GM18502 (cell line): ENCODE measurements at regions not wholly inside any gene's neighbourhood (a gene's known extent, or its start where the extent isn't known, plus 50 kb on each side); places are given as distances from the start of the nearest gene placed in this dataset.
"Not testable (repeated sequence)": the region's sequence is repeated elsewhere in the genome, so short reads cannot be mapped to it uniquely, and the experiment has no call there.

Experiments used
- ATAC-seq: cut with Tn5 transposase; IDR thresholded peaks from one replicate; pipeline ENCODE4 v1.9.1; 2021; ENCODE audit warnings: mild to moderate bottlenecking; ENCODE audit not compliant: unreplicated experiment, poor library complexity

DNA sequence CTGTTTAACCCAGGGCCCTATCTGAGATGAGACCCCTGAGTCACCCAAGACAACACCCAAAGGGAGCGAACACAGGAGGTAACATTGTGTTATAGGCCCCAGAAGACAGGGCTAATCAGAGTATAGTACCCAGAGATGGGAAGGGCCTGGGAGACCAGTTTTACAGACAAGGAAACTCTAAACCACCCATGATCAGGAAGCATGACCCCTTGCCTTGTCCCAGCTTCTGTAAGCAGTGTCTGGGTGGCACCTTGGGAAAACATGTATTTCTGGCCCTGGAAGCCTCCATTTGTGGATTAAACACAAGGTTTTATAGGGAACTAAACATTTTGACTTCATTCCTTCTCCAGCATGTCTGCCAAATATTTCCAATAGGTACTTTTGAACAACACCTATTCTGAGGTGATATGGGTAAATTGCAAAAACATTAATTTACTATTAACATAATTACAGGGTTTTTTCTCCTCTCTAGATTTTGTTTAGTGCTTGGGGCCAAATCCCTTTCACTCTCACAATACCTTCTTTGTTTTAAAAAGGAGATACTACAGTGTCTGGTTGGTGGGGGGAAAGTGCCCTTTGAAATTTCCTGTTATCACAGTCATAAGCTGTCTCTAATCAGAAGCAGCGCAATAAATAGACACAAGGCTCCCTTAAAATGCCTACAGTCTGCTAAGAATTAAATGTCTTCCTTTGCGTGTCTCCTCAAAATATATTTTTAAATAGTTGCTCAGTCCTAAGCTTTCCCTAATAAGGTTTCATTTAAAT, 341.1 kb downstream of the BCL11A start:
- ATAC-seq, result no peak

DNA sequence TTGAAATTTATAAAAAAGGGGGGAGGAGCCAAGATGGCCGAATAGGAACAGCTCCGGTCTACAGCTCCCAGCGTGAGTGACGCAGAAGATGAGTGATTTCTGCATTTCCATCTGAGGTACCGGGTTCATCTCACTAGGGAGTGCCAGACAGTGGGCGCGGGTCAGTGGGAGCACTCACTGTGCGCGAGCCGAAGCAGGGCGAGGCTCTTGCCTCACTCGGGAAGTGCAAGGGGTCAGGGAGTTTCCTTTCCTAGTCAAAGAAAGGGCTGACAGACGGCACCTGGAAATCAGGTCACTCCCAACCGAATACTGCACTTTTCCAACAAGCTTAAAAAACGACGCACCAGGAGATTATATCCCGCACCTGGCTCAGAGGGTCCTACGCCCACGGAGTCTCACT, 364.4 kb downstream of the BCL11A start:
- not testable (repeated sequence) for ATAC-seq

DNA sequence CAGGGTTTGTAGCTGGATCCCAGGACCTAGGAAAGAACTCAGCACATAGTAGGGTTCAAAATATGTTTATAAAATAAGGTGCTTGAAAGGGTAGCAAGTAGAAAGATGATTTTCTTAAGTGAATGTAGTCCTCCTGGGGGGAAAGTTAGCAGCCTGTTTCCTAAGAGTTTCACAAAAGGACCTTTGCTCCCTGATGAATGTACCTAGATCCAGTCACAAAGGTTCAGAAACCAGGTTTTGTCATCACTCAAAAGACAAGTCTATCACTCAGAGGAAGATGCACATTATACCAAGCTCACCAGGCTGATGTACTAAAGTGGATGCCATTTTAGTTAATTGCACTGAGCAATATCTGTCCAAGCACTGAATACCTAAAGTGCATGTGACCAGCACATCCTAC, 378.2 kb downstream of the BCL11A start:
- ATAC-seq, result no peak

DNA sequence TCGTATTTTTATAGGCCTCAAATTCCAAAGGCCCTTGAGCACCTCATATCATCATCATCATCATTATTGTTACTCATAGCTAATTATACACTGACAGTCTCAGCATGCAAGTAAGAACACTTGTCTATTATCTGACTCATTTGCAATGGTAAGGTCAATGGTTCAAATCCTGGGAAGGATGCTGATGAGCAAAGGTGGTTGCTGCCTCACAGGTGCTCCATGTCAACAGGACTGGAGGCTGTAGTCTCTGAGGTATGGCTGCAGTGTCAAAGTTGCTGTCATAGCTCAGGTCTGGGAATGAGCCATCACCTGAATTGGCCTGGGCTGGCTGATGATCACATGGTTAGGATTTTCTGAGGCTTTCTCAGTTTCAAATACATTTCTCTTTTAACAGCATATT, 379.3 kb downstream of the BCL11A start:
- ATAC-seq, result no peak

DNA sequence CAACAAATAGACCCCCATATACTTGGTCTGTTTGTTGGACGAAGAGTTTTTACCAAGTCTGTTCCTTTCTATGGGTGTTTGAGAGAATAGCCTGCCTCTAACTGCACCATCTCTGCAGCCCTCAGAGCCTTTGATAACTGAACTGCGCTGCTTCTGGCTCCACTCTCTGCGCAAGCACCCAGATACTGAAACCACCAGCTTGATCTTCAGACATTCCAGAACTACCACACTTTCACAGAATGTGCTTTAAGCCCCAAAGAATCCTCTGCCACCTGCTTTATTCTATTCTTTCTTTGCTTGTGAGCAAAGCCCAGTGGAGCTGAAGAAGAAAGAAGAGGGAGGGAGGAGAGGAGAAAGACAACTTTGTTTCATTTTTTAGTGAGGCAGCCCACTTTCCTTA, 380.7 kb downstream of the BCL11A start:
- ATAC-seq, result no peak

DNA sequence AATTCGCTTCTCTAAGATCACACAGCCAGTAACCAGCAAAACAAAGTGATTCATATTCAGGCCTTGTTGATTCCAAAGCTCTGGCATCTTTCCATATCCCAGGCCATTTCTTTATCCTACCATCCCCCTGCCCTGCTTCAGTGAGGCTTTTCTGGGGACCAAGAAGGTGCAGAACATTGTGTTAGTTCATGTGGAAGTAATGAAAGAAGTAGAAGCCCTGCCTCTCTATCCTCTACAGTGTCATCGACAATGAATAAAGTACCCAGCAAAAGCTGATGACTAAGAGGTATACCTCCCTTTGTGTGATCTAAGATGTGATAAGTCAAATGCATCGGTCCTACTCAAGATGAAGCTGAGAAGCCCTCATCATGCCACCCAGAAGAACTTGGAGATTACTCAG, 383.2 kb downstream of the BCL11A start:
- ATAC-seq, result no peak

DNA sequence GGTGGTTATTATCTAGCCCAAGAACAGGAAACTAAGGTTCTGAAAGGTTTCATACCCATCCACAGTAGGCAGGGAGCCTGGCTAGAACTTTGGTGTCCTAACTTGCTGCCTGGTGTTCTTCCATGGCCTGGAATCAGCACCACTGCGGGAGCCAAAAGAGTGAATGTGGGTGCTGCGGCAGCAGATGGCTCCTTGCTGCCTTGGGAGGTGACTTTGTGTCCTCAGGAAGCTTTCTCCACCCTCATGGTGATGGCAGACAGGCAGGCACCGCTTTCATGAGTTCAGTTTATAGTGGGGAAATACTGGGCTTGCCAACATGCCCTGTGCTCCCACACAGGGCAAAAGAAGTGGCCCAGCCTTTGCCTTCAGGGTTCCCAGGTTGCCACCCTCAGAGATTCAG, 385.2 kb downstream of the BCL11A start:
- no peak for ATAC-seq

DNA sequence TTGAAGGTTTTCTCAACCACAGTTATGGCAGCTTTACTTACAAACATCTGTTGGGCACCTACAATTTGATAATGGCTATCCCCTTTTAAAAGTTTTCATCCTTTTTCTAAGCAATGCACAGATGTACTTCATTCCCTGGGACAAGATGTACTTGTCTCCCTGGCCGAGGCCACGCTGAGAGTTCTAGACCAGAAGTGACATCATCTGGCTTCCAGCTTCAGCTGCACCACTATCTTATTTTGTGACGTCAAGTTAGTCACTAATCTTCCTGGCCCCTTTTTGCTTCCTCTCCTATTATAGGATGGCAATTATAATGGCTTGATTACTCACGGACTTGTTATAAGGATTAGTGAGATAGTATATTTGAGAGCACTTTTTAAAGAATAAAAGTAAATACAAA, 386.4 kb downstream of the BCL11A start:
- ATAC-seq, result no peak

DNA sequence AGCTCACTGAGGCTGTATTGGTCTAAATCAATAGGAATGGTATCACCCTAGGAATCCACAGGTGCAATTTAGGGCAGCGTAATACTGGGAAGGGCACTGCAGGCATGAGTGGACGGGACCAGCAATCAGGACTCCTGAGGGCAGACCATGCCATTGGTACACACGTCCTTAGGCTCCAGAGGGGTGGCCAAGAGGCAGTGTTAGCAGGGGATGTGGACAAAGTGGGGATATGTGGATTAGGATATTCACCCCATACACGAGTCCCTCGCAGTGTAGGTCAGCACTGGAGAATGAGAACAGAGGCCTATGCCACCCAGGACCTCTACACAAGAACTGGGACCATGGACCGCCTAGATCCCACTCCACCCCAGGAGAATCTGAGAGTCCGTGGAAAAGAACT, 389.8 kb downstream of the BCL11A start:
- no peak for ATAC-seq

DNA sequence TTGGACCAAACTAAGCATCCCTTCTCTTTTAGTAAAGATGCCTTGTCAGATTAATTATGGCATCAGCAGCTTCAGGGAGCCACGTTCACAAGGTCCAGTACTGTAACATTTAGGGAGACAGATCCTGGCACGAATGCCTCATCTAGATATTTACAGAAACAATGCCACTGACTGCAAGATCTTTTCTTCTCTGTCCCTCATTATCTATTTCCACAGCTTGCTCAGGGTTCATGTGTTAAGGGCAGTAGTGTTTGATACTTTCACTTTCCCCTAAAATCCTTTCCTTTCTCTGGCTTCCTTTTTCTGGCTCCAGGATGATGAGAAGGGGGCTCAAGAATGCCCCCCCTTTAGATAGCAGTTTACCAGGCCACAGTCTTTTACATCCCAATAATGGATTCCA, 393.9 kb downstream of the BCL11A start:
- ATAC-seq, result no peak

DNA sequence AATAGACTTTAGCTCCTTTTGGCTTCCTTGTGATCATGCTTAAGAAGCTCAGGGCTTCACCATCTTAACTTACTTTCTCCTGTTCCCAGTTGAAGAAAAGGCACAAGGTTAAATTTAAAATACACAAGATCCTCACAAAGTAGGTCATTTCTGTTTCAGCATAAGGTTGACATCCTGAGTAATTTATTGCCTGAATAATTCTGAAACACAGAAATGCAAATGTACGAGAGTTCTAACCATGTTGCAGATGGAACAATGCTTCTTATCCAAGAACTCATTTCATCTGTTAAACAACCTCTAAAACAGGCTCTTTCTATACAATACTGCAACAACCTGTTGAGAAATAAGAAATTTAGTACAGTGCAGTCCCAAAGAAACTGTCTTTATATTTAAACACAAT, 395.2 kb downstream of the BCL11A start:
- peak; percentile 76 for ATAC-seq

DNA sequence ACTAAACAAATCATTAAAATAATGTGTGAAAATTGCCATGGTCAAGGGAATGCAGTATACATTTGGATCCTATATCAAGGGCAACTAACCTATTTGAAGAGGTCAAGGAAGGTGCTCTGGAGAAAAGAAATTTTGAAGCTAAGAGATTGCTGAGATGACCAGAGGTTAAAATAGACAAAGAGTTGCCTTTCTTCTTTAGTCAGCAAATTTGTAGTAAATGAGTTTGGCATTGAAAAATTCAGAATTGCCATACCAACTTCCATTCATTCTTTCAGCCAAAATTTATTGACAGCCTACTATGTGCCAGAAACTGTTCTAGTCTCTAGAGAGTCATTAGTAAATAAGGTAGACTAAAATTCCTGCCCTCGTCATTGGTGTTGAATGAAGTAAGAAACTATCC, 396.2 kb downstream of the BCL11A start:
- no peak for ATAC-seq

DNA sequence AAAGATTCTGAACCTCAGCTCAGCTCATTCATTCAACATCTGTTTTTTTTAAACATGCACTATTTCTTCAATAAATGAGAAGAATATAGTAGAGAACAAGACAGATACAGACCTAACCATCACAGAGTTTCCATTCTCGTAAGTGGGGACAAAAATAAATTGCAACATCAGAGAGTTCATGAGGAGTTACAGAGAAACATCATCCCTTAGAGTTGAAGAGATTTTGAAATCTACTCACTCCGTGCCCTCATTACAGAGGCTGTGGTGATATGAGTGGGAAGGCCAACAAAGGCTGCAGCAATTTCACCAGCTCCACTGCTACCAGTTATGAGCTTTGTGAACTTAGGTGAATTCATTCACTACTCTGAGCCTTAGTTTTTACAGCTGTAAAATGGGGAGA, 399.3 kb downstream of the BCL11A start:
- no peak for ATAC-seq

DNA sequence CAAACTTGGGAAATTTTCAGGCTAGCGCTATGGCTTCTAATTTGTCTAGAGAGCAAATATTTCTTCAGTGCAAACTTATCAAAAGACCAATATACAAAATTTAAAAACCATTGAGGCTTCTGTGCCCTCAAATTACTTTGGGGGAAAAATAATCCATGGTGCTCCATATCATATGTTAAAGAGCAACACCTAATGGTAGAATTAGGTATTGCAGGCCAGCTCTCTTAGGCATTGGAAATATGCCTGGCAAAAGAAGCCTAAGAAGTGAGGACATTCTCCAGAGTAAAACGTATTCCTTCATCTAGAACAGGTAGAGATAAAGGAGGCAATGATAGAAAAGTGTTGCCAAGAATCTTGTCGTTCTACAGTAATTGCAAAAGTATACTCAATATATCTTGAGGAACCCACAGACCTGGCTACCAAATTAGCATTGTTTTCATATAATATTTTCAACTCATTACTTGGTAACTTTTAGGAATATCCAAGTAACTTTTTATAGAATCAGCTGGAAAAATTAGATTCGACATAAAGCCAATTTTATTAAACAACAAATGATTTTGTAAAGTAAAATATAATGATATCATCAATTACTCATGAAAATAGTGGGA, 401.1 kb downstream of the BCL11A start:
- ATAC-seq, result peak; percentile 47

DNA sequence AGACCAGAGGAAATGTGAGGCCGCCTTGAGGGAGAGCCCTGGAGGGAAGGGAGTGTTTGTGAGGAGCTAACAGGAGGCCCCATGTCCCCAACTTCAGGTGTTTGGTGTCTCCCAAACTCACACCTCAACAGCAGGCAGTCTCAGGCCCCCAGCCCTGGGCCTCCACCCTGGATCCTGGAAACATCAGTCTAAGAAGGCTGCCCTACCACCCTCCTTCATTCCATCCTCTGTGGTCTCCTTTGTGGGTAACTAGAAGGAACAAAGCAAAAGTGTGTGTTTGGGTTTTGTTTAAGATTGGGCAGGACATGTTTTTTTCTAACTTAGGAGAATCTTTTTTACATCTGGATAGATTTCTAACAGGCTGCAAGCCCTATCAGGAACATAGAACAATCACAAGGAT, 404.3 kb downstream of the BCL11A start:
- ATAC-seq, result no peak

DNA sequence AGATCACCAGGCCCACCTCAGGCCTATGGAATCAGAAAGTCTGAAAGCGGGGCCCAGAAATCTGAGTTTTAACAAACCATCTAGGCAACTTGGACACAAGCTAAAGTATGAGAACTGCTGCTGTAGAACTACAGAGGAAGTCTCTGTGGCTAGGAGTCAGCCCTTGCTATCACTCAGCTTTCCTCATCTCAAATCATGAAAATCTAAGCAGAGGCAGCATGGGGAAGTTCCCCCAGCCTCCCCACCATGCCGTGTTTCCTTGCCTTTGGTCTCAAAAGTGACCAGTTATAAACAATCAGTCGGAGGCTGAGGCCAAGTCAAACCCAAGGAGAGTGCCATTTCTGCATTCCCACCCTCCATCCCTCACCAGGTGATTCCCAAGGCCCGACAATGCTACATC, 404.7 kb downstream of the BCL11A start:
- no peak for ATAC-seq

DNA sequence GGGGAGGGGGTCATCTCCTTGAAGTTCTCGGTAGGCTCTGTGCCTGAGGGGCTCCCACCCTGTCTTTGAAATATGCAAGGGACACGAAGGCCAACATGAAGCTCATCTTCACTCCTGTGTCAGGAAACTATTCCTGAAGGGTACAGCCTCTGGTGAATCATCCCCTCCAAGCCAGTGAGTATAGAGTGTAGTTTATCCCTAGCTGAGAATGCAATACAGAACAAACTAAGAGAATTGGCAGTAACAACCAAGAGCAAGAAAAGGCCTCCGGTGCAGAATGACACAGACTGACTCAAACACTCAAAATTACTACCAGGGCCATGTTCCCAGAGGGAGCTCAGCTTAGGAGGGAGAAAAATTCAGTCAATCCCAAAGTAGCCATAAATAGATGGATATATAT, 413.3 kb downstream of the BCL11A start:
- no peak for ATAC-seq

DNA sequence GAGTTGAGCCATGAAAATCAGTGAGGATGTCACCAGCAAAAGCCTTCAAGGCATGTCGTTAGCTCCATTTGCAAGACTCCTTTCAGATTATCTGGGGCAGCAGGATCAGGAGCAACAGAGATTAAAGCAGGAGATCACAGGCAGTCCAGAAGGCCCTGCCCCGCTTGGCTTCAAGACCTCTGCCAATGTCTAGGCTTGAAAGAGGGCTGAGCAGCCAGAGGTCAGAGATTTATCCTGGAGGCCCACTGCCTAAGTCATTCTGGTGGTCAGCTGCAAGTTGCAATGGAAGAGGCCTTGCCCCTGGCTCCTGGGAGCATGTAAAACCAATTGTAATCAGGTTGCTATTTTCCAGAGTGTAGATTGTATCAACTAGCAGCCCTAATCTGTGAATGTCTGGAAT, 416.5 kb downstream of the BCL11A start:
- no peak for ATAC-seq

DNA sequence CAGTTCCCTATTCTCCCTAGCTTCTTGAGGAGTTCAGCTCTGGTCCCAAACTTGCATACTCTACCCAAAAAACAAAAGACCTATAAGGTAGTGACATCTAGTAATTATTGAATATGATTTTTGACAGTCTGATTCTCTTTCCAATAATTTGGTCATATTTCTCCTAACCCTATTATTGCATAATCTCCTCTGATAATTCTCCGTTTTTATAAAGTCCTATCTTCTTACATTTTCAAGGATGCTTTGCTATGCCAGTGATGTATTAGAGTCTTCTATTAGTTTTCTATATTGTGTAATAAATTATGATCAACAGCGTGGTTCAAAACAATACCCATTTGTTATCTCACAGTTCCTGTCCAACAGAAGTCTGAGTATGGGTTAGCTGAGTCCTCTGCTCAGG, 426.3 kb downstream of the BCL11A start:
- ATAC-seq, result no peak

DNA sequence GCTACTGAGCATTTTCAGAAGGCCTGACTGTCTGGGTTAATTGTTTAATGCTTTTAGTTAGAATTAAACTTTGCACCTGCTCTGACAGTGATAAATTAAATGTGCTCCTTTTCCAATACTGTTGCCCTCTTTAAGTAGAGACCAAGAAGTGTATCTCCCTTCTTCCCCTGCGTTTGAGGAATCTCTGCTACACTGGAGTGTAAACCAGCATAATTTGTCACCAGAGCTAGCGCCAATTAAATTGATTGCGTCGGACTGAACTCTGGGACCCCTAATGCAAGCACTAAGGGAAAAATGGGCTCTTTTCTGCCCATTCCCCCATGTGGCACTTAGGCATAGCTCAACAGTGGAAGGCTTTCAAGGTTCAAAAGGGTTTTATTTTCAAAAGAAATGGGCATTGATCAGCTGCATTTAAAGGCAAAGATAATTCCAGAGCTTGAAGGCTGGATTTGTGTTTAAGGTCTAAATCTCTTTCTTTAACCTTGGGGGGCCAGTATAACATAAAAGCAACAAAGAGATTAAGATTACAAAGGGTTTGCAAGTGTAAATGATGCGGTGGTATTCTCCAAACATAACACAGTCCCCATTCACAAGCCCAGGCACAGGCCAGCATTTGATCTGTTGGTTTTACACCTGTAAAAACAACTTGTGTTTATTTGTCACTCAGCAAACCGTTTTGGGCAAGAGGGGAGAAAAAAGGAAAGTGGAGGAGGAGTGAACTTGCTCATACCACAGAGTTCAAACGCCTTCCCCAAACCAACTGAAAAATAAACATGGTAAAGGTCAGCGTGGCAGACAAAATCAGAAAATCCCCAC, 427.6 kb downstream of the BCL11A start:
- ATAC-seq, result no peak

DNA sequence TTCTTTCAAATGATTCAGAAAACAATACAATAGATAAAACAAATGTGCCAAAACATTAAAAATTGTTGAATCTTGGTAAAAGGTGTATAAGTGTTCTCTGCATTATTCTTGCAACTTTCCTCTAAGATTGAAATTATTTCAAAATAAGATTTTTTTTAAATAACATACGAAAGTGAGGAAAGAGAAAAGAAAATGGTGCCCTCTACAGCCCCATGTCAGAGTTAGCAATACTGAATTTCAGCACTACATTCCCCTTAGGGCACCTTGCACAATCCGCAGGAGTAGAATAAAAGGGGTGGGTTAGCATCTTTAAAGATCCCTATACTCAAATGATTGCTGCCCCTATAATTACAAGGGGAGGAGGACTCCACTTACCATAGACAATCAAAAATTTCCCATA, 433.7 kb downstream of the BCL11A start:
- ATAC-seq, result no peak
